AG04449 (cell line): ENCODE measurements at regions not wholly inside any gene's neighbourhood (a gene's known extent, or its start where the extent isn't known, plus 50 kb on each side); places are given as distances from the start of the nearest gene placed in this dataset.

Experiments used
- CTCF ChIA-PET: fragments of 350-600 bp; formaldehyde crosslinking; extraction: SDS; loops from one replicate; lab custom pipeline; 2021; ENCODE audit warnings: antibody characterized with exemption; lab: Yijun Ruan, JAX
- POLR2A ChIA-PET: fragments of 400-600, 350-600 bp; formaldehyde crosslinking; extraction: SDS; loops from one replicate; lab custom pipeline; 2020; ENCODE audit warnings: antibody characterized with exemption, inconsistent platforms; lab: Yijun Ruan, JAX
- DNase-seq: peaks from one replicate; pipeline ENCODE4 v3.0.0-alpha.2; 2010; ENCODE audit warnings: low read depth, low spot score
- H3K4me3 ChIP-seq: 2 replicates; pipeline ENCODE4 v1.5.1; 2011; ENCODE audit warnings: low read depth, mild to moderate bottlenecking, control low read depth, low read length
- TF ChIP-seq, protein P1 (sequence below): IDR thresholded peaks from one replicate; pipeline ENCODE4 v1.5.1; 2011; ENCODE audit warnings: mild to moderate bottlenecking, moderate library complexity, low read length, control low read depth, inconsistent platforms; ENCODE audit not compliant: insufficient read depth; ENCODE audit errors: missing control alignments

DNA sequence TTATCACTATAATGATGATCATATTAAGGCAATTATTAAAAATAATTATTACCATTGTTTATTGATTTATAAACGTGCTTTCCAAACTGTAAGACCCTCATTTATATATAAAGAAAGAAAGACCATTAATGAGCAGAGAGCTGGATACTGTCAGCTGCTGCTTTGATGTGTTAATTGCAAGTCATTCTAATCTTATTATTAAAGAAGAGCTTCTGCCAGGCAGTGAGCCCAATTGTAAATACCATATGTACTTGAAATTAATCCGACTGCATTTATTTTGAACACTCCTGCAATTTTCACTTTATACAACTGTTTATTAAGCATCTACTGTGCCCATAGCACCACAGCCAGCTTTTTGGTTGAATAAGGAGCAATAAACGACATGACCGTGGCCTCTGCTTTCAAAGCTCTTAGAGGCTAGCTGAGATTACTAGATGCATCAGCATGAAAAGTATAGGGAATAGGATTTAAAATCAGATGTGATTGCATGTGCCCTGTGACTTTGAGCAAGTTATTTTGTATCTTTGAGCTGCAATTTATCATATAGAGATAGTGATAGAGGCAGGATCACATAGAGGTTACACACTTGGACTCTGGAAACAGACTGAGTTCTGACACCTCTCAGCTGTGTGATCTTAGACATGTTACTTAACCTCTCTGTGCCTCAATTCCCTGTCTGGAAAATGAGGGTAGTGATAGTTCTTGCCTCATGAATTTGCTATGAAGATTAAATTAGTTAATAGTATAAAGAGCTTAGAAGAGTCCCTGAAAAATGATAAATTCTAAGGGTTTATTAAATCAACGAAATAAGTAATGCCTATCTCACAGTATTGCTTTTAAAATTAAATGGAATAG lies 83.4 kb downstream of the MYCN start:
- POLR2A ChIA-PET = no interaction called here
- TF ChIP-seq, protein P1, sequence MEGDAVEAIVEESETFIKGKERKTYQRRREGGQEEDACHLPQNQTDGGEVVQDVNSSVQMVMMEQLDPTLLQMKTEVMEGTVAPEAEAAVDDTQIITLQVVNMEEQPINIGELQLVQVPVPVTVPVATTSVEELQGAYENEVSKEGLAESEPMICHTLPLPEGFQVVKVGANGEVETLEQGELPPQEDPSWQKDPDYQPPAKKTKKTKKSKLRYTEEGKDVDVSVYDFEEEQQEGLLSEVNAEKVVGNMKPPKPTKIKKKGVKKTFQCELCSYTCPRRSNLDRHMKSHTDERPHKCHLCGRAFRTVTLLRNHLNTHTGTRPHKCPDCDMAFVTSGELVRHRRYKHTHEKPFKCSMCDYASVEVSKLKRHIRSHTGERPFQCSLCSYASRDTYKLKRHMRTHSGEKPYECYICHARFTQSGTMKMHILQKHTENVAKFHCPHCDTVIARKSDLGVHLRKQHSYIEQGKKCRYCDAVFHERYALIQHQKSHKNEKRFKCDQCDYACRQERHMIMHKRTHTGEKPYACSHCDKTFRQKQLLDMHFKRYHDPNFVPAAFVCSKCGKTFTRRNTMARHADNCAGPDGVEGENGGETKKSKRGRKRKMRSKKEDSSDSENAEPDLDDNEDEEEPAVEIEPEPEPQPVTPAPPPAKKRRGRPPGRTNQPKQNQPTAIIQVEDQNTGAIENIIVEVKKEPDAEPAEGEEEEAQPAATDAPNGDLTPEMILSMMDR = no peak
- no peak overlapping the region for H3K4me3 ChIP-seq
- DNase-seq = no peak
- CTCF ChIA-PET = no interaction called here

DNA sequence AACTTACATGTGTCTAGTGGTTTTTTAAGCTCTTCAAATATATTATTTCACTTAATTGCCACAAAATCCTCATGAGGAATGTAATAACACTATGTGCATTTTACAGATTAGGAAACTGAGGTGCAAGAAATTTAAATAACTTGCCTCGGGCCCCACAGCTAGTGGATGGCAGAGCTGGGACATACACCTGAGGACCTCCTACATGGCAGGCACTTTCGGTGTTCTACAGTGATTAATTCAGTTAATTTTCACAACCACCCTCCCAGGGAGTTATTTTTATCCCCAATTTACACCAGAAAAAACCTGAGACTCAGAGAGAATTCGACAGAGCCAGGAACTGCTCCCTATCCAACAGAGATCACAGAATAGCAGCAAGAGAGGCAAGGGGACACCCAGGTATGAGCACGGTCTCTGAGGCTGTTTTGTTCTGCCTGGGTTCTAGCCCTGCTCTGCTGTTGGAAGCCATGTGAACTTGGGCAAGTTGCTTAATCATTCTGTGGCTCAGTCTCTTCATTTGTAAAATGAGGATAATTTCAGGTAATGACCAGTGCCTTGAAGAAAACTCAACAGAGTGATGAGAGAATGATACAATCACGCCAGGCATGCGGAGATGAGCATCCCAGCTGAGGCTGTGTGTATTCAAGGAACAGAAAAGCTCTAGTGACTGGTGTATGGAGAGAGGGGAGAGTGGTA lies 82.3 kb downstream of the MYCN start:
- no peak for DNase-seq
- ChIA-PET CTCF (no interaction called here), POLR2A (no interaction called here)
- H3K4me3 ChIP-seq = no peak overlapping the region
- TF ChIP-seq, protein P1 = no peak

DNA sequence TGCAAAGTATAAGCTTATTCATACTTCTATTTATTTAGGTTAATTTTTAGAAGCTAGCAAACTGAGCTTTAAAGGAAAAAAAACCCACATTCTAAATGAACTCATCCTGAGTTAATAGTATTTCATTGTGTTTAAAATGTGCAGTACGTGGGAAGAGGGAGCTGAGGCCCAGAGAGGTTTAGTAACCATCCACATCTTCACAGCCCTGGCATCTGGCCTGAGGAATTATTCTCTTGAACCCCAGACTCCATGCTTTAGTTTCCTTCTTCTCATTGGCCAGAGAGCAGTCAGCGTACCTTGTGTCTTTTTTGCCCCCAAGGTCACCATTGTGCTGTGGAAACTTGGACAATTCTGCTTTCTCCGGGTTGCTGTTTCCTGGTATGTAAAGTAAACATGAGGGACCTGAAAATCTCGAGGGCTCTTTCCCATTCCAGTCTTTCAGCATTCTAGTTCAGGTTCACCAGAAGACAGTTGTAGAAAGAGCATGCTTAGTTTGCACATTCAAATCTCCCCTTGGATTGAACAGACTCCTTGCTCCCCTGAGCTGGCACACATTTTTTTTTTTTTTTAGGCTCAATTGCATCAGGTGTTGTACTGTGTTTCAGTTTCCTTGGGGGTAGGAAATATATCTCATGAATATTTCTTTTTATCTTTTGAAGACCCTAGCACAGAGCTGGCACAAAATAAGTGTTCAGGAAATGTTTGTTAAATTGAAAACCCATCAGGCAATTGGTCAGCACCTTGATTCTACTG lies 81.4 kb downstream of the MYCN start:
- no peak overlapping the region for H3K4me3 ChIP-seq
- ChIA-PET CTCF (no interaction called here), POLR2A (no interaction called here)
- no peak for DNase-seq
- TF ChIP-seq, protein P1 = no peak

DNA sequence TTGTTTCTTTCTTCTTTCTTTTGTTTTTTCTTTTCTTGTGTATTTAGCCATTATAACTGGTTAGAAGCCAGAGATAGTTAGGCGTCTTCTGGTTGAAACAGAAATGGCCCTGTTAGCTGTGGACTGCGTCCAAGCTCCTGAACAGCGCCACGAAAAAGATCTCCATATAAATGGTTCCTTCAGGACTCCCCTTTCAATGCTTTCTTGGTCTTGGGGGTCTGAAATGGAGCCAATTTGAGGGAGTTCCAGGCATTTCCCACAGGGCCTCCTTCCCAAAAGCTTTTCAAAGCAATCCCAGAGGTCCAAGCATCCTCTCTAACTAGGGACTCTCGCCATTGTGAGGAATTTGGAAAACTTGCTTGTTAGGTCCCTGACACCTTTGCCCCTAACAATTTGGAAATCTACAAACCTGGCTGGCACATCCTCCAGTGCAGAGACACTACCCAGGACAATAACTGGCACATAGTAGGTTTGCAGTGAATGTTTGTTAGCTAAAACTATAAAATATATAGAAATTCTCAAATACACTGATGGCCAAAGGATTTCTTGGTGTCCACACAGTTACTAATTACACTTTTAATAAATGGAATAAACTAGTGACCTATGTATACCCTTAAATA lies 80.1 kb downstream of the MYCN start:
- POLR2A ChIA-PET = no interaction called here
- TF ChIP-seq, protein P1 = no peak
- CTCF ChIA-PET = no interaction called here

DNA sequence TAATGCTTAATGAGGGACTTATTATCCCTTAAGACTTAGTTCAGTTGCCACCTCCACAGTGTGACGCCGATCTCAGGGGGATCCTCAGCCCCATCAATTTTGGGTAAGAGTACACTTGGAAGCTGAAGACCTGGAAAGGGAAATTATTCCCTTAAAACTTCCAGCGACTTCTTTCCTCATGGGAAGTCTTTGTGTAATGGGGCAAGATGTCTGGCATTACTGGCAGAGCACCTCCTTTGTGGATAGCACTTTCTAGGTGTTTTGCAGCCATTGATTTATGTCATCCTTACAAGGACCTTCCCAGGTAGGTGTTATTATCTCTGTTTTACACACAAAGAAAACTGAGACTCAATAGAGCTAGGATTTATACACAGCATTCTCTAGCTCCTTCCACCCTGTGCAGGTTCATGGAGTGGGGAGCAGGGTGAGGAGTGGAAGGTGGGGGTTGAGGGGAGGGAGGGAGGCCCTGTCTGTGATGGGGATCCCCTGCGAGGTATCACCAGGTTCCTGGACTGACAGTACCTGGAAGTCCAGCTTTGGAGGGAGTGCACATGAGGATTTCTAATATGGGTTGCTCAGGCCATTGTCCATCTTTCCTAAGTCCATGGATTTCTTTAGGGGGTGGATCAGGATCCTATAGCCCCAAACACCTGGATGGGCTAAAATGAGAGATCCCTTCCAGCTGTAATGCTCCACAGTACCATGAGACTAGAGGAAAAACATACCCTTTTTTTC lies 79.4 kb downstream of the MYCN start:
- no peak for DNase-seq
- TF ChIP-seq, protein P1 = no peak
- CTCF ChIA-PET = no interaction called here
- H3K4me3 ChIP-seq = no peak overlapping the region
- POLR2A ChIA-PET = no interaction called here

More for the DNA sequence above, 80.1 kb downstream of the MYCN start:
- no peak for DNase-seq
- H3K4me3 ChIP-seq = no peak overlapping the region
